H9 (cell line): ENCODE measurements at regions not wholly inside any gene's neighbourhood (a gene's known extent, or its start where the extent isn't known, plus 50 kb on each side); places are given as distances from the start of the nearest gene placed in this dataset.

Experiments
- DNase-seq: peaks from one replicate; pipeline ENCODE4 v3.0.0-alpha.2; 2017
- H2AFZ ChIP-seq: one replicate; pipeline ENCODE4 v1.6.1; 2013; ENCODE audit warnings: mild to moderate bottlenecking, low read length, control low read depth, moderate library complexity
- H2AK5ac ChIP-seq: 2 replicates; pipeline ENCODE4 v1.6.1; 2013; ENCODE audit warnings: low read length, control low read depth, mixed read lengths; ENCODE audit not compliant: insufficient read length
- H2BK120ac ChIP-seq: one replicate; pipeline ENCODE4 v1.6.1; 2013; ENCODE audit warnings: low read depth, mild to moderate bottlenecking, low read length, control low read depth, inconsistent platforms; ENCODE audit not compliant: poor library complexity, severe bottlenecking
- H2BK12ac ChIP-seq: 2 replicates; pipeline ENCODE4 v1.6.1; 2013; ENCODE audit warnings: low read length, control low read depth, mixed read lengths, low read depth; ENCODE audit not compliant: insufficient read length
- H2BK15ac ChIP-seq: 2 replicates; pipeline ENCODE4 v1.6.1; 2013; ENCODE audit warnings: low read depth, low read length, control low read depth
- H2BK20ac ChIP-seq: one replicate; pipeline ENCODE4 v1.6.1; 2013; ENCODE audit warnings: low read depth, mild to moderate bottlenecking, low read length, control low read depth, inconsistent platforms; ENCODE audit not compliant: poor library complexity, severe bottlenecking
- H2BK5ac ChIP-seq: 2 replicates; pipeline ENCODE4 v1.6.1; 2013; ENCODE audit warnings: low read length, control low read depth, mixed read lengths; ENCODE audit not compliant: insufficient read length
- H3K14ac ChIP-seq: 2 replicates; pipeline ENCODE4 v1.6.1; 2013; ENCODE audit warnings: low read length, control low read depth; ENCODE audit not compliant: insufficient read depth
- H3K18ac ChIP-seq: 2 replicates; pipeline ENCODE4 v1.6.1; 2013; ENCODE audit warnings: low read depth, mild to moderate bottlenecking, mixed read lengths, low read length, control low read depth; ENCODE audit not compliant: insufficient read length
- H3K23ac ChIP-seq: 2 replicates; pipeline ENCODE4 v1.6.1; 2013; ENCODE audit warnings: low read length, control low read depth, mixed read lengths, low read depth; ENCODE audit not compliant: insufficient read length
- H3K23me2 ChIP-seq: 2 replicates; pipeline ENCODE4 v1.6.1; 2013; ENCODE audit warnings: low read depth, mild to moderate bottlenecking, mixed read lengths, low read length, control low read depth; ENCODE audit not compliant: insufficient read length, poor library complexity, severe bottlenecking
- H3K27ac ChIP-seq: 2 replicates; pipeline ENCODE4 v1.5.1; 2013; ENCODE audit warnings: low read length, control low read depth, mixed read lengths, low read depth; ENCODE audit not compliant: insufficient read length
- H3K27me3 ChIP-seq: 2 replicates; pipeline ENCODE4 v1.6.1; 2013; ENCODE audit warnings: low read length, control low read depth, inconsistent platforms; ENCODE audit not compliant: insufficient read depth
- H3K4ac ChIP-seq: 2 replicates; pipeline ENCODE4 v1.6.1; 2013; ENCODE audit warnings: low read depth, mild to moderate bottlenecking, control low read depth, inconsistent platforms, low read length, moderate library complexity
- H3K4me1 ChIP-seq: 2 replicates; pipeline ENCODE4 v1.6.1; 2013; ENCODE audit warnings: low read length, control low read depth, inconsistent platforms; ENCODE audit not compliant: insufficient read depth
- H3K4me2 ChIP-seq: 2 replicates; pipeline ENCODE4 v1.6.1; 2013; ENCODE audit warnings: low read length, control low read depth, mixed read lengths; ENCODE audit not compliant: insufficient read length, insufficient read depth
- H3K56ac ChIP-seq: 2 replicates; pipeline ENCODE4 v1.6.1; 2013; ENCODE audit warnings: low read depth, mild to moderate bottlenecking, mixed read lengths, low read length, control low read depth; ENCODE audit not compliant: insufficient read length
- H3K79me1 ChIP-seq: 2 replicates; pipeline ENCODE4 v1.6.1; 2013; ENCODE audit warnings: low read depth, mild to moderate bottlenecking, moderate library complexity, low read length, control low read depth, inconsistent platforms; ENCODE audit not compliant: insufficient read depth, poor library complexity, severe bottlenecking
- H3K79me2 ChIP-seq: 2 replicates; pipeline ENCODE4 v1.6.1; 2013; ENCODE audit warnings: low read length, control low read depth, inconsistent platforms; ENCODE audit not compliant: insufficient read depth
- H3K9ac ChIP-seq: 2 replicates; pipeline ENCODE4 v1.6.1; 2013; ENCODE audit warnings: low read length, control low read depth, mixed read lengths; ENCODE audit not compliant: insufficient read length; ENCODE audit errors: extremely low read depth
- H3K9me3 ChIP-seq: one replicate; pipeline ENCODE4 v1.6.1; 2013; ENCODE audit warnings: low read depth, low read length, inconsistent platforms; ENCODE audit not compliant: control insufficient read depth
- H3T11ph ChIP-seq: one replicate; pipeline ENCODE4 v1.6.1; 2013; ENCODE audit warnings: mild to moderate bottlenecking, low read length, control low read depth, inconsistent platforms
- H4K20me1 ChIP-seq: one replicate; pipeline ENCODE4 v1.6.1; 2013; ENCODE audit not compliant: control insufficient read depth, insufficient read length, insufficient read depth
- H4K5ac ChIP-seq: 2 replicates; pipeline ENCODE4 v1.6.1; 2013; ENCODE audit warnings: low read depth, mild to moderate bottlenecking, mixed read lengths, low read length, control low read depth; ENCODE audit not compliant: insufficient read length
- H4K8ac ChIP-seq: replicated peaks from 2 replicates; pipeline ENCODE4 v1.6.1; 2013; ENCODE audit warnings: low read length, control low read depth, mixed read lengths, low read depth; ENCODE audit not compliant: insufficient read length
- H4K91ac ChIP-seq: 2 replicates; pipeline ENCODE4 v1.6.1; 2013; ENCODE audit warnings: low read depth, mild to moderate bottlenecking, moderate library complexity, mixed read lengths, low read length, control low read depth; ENCODE audit not compliant: insufficient read length
- H3K27ac Mint-ChIP-seq, 3 experiments: 2 replicates in 2 of 3; 3 replicates in 1 of 3; pipeline ENCODE4 v1.8.0; 2020 to 2021; ENCODE audit warnings: mixed read lengths in 3 of 3, mild to moderate bottlenecking in 1 of 3, moderate library complexity in 1 of 3
- H3K27me3 Mint-ChIP-seq: 2 replicates; pipeline ENCODE4 v1.8.0; 2021; ENCODE audit warnings: low read depth, mild to moderate bottlenecking, moderate library complexity, mixed read lengths
- H3K36me3 Mint-ChIP-seq, 3 experiments: 2 replicates in 2 of 3; 3 replicates in 1 of 3; pipeline ENCODE4 v1.8.0; 2020 to 2021; ENCODE audit warnings: low read depth in 3 of 3, mixed read lengths in 3 of 3; ENCODE audit not compliant: insufficient read depth in 1 of 3
- H3K4me1 Mint-ChIP-seq, 2 experiments: 2 replicates each; pipeline ENCODE4 v1.8.0; 2020; ENCODE audit warnings: mixed read lengths in 2 of 2
- H3K4me3 Mint-ChIP-seq, 2 experiments: 2 replicates in 1 of 2; 3 replicates in 1 of 2; pipeline ENCODE4 v1.8.0; 2020 to 2021; ENCODE audit warnings: mild to moderate bottlenecking in 2 of 2, mixed read lengths in 2 of 2, moderate library complexity in 1 of 2
- H3K9me3 Mint-ChIP-seq, 2 experiments: 2 replicates in 1 of 2; 3 replicates in 1 of 2; pipeline ENCODE4 v1.8.0; 2020; ENCODE audit warnings: mild to moderate bottlenecking in 2 of 2, mixed read lengths in 2 of 2, moderate library complexity in 1 of 2
- CTCF ChIP-seq: fragments of 200-600 bp; sonication (generic); conservative IDR thresholded peaks from 3 replicates; pipeline ENCODE4 v1.8.0; 2021; ENCODE audit warnings: antibody characterized with exemption, mild to moderate bottlenecking
- WGBS: extraction: QIAGEN DNeasy Blood & Tissue Kit; methylation state at CpG from one replicate; pipeline ENCODE4 v1.1.7; 2013; ENCODE audit warnings: missing lambda C conversion rate, low lambda C conversion rate, mixed read lengths; ENCODE audit not compliant: insufficient read length; ENCODE audit errors: extremely low coverage; 5-methylcytosine and 5-hydroxymethylcytosine counted together

GRCh38 chr4:138749303-138749702, 266.3 kb upstream of the NOCT start:
- no peak overlapping the region for H3K4me3 Mint-ChIP-seq
- H3K27ac ChIP-seq = no peak overlapping the region
- no peak overlapping the region for H2BK15ac ChIP-seq
- H3K4me1 Mint-ChIP-seq = no peaks in the 10 kb centered on the region
- peaks cover 21 to 24% of the 10 kb centered on the region in 2 experiments for H3K9me3 Mint-ChIP-seq
- no peaks in the 10 kb centered on the region for H3K23me2 ChIP-seq
- H3K18ac ChIP-seq = no peak overlapping the region
- no peak overlapping the region for H2AK5ac ChIP-seq
- H3K36me3 Mint-ChIP-seq = peaks cover 5 to 13% (median 10%) of the 10 kb centered on the region in 3 experiments; a peak in 6 of 7 replicates
- no peaks in the 10 kb centered on the region for H3K4me1 ChIP-seq
- H3K4ac ChIP-seq = no peak overlapping the region
- TF ChIP-seq CTCF = no peak
- H3T11ph ChIP-seq = no peak overlapping the region
- H4K5ac ChIP-seq = no peak overlapping the region
- H2BK5ac ChIP-seq = no peak overlapping the region
- no CpG with 5 or more reads among the region's 2 CpGs for whole genome bisulfite sequencing
- no peak overlapping the region for H2BK12ac ChIP-seq
- H3K9ac ChIP-seq = no peak overlapping the region
- DNase-seq = no peak
- H3K9me3 ChIP-seq = no peaks in the 10 kb centered on the region
- H3K79me1 ChIP-seq = no peaks in the 10 kb centered on the region
- H2BK120ac ChIP-seq = no peak overlapping the region
- no peaks in the 10 kb centered on the region for H3K27me3 Mint-ChIP-seq
- no peak overlapping the region for H3K23ac ChIP-seq
- H4K20me1 ChIP-seq = no peaks in the 10 kb centered on the region
- H3K79me2 ChIP-seq = no peaks in the 10 kb centered on the region
- H3K14ac ChIP-seq = no peak overlapping the region
- no peak overlapping the region for H4K8ac ChIP-seq
- no peak overlapping the region for H3K27ac Mint-ChIP-seq
- no peak overlapping the region for H4K91ac ChIP-seq
- H3K27me3 ChIP-seq = no peaks in the 10 kb centered on the region
- no peak overlapping the region for H3K4me2 ChIP-seq
- H2AFZ ChIP-seq = no peak overlapping the region
- no peak overlapping the region for H2BK20ac ChIP-seq
- no peak overlapping the region for H3K56ac ChIP-seq
